SK-N-SH (cell line): ENCODE measurements at regions not wholly inside any gene's neighbourhood (a gene's known extent, or its start where the extent isn't known, plus 50 kb on each side); places are given as distances from the start of the nearest gene placed in this dataset.

Experiments used
- CTCF ChIA-PET: fragments of 300-600, 350-600 bp; formaldehyde crosslinking; extraction: SDS; loops from one replicate; lab custom pipeline; 2021; lab: Yijun Ruan, JAX
- POLR2A ChIA-PET: fragments of 350-600 bp; sonication (Branson Sonifier 250); formaldehyde crosslinking; extraction: SDS; loops from one replicate; lab custom pipeline; 2020; ENCODE audit warnings: antibody characterized with exemption, inconsistent platforms; lab: Yijun Ruan, JAX
- DNase-seq: peaks from one replicate; pipeline ENCODE4 v3.0.0; 2012
- H2AFZ ChIP-seq: fragments of 200-600 bp; sonication (generic); 2 replicates; pipeline ENCODE4 v1.8.1; 2016; ENCODE audit warnings: antibody characterized with exemption, mild to moderate bottlenecking, low read depth
- H3F3A ChIP-seq: fragments of 200-600 bp; sonication (generic); replicated peaks from 2 replicates; pipeline ENCODE3; 2016; ENCODE audit warnings: antibody characterized with exemption, mild to moderate bottlenecking; ENCODE audit not compliant: insufficient read depth
- H3K27ac ChIP-seq, 2 experiments: fragments of 200-500 bp in 1 of 2; fragments of 200-600 bp in 1 of 2; sonication (Bioruptor generic) in 1 of 2; sonication (generic), shearing (Covaris generic) in 1 of 2; 2 replicates each; pipeline versions ENCODE4 v1.5.1 to v1.6.1; 2014 to 2016; ENCODE audit warnings: low read depth in 2 of 2, inconsistent platforms in 1 of 2, low read length in 1 of 2, mild to moderate bottlenecking in 1 of 2, mixed read lengths in 1 of 2
- H3K27me3 ChIP-seq: fragments of 200-600 bp; sonication (generic), shearing (Covaris generic); 2 replicates; pipeline ENCODE4 v1.6.1; 2016; ENCODE audit warnings: mixed run types; ENCODE audit not compliant: insufficient read depth
- H3K36me3 ChIP-seq, 2 experiments: fragments of 200-500 bp in 1 of 2; fragments of 200-600 bp in 1 of 2; sonication (Bioruptor generic) in 1 of 2; sonication (generic) in 1 of 2; replicated peaks in 1 of 2; 2 replicates each; pipeline versions ENCODE3 to v1.5.1; 2014 to 2016; ENCODE audit warnings: low read length in 1 of 2, mild to moderate bottlenecking in 1 of 2; ENCODE audit not compliant: insufficient read depth in 2 of 2, control insufficient read depth in 1 of 2
- H3K4me1 ChIP-seq, 2 experiments: fragments of 200-500 bp in 1 of 2; fragments of 200-600 bp in 1 of 2; sonication (Bioruptor generic) in 1 of 2; sonication (generic), shearing (Covaris generic) in 1 of 2; 2 replicates each; pipeline versions ENCODE4 v1.5.1 to v1.6.1; 2014 to 2016; ENCODE audit warnings: low read depth in 1 of 2, low read length in 1 of 2, mixed run types in 1 of 2; ENCODE audit not compliant: insufficient read depth in 2 of 2, control insufficient read depth in 1 of 2
- H3K4me2 ChIP-seq: fragments of 200-600 bp; sonication (generic), shearing (Covaris generic); 2 replicates; pipeline ENCODE4 v1.6.1; 2017; ENCODE audit warnings: mixed run types
- H3K4me3 ChIP-seq, 2 experiments: fragments of 200-500 bp in 1 of 2; fragments of 200-600 bp in 1 of 2; sonication (Bioruptor generic) in 1 of 2; sonication (generic), shearing (Covaris generic) in 1 of 2; 2 replicates each; pipeline versions ENCODE4 v1.5.1 to v1.8.1; 2014 to 2016; ENCODE audit warnings: low read depth in 2 of 2, inconsistent platforms in 1 of 2, low read length in 1 of 2, mild to moderate bottlenecking in 1 of 2, mixed read lengths in 1 of 2, moderate library complexity in 1 of 2
- H3K79me2 ChIP-seq: fragments of 200-600 bp; sonication (generic); 2 replicates; pipeline ENCODE4 v1.8.1; 2017; ENCODE audit warnings: mild to moderate bottlenecking; ENCODE audit not compliant: insufficient read depth
- H3K9ac ChIP-seq: fragments of 200-600 bp; sonication (generic); 2 replicates; pipeline ENCODE4 v1.6.1; 2017; ENCODE audit warnings: mixed run types
- H3K9me2 ChIP-seq: fragments of 200-600 bp; sonication (generic); 2 replicates; pipeline ENCODE4 v1.6.1; 2017; ENCODE audit warnings: mixed run types
- H3K9me3 ChIP-seq: fragments of 200-600 bp; sonication (generic); 2 replicates; pipeline ENCODE4 v1.6.1; 2017; ENCODE audit warnings: mixed run types, mild to moderate bottlenecking, moderate library complexity
- H4K20me1 ChIP-seq: fragments of 200-600 bp; sonication (generic); 2 replicates; pipeline ENCODE4 v1.6.1; 2017; ENCODE audit warnings: mild to moderate bottlenecking, mixed run types; ENCODE audit not compliant: insufficient read depth
- CHD2 ChIP-seq: fragments of 150-350 bp; IDR thresholded peaks from 2 replicates; pipeline ENCODE4 v1.6.1; 2018; ENCODE audit warnings: low read length; ENCODE audit not compliant: partially characterized antibody
- CTCF ChIP-seq: fragments of 200-600 bp; sonication (generic); IDR thresholded peaks from 2 replicates; pipeline ENCODE4 v1.6.1; 2017; ENCODE audit warnings: antibody characterized with exemption, mild to moderate bottlenecking, moderate library complexity
- EZH2phosphoT487 ChIP-seq: fragments of 200-600 bp; sonication (generic); IDR thresholded peaks from 2 replicates; pipeline ENCODE4 v1.6.1; 2017; ENCODE audit warnings: low read depth, mixed run types, mild to moderate bottlenecking, antibody characterized with exemption, moderate library complexity, borderline replicate concordance
- GABPA ChIP-seq: IDR thresholded peaks from 2 replicates; pipeline ENCODE4 v1.4.0; 2012; ENCODE audit warnings: low read depth, mild to moderate bottlenecking
- IRF3 ChIP-seq: fragments of 150-350 bp; IDR thresholded peaks from 2 replicates; pipeline ENCODE4 v1.6.1; 2016; ENCODE audit warnings: mild to moderate bottlenecking, low read depth, low read length
- JUND ChIP-seq: IDR thresholded peaks from 2 replicates; pipeline ENCODE4 v1.4.0; 2012
- MEF2A ChIP-seq: IDR thresholded peaks from 2 replicates; pipeline ENCODE4 v1.4.0; 2012; ENCODE audit warnings: low read depth, borderline replicate concordance
- MXI1 ChIP-seq: IDR thresholded peaks from 2 replicates; pipeline ENCODE4 v1.6.1; 2012; ENCODE audit warnings: mild to moderate bottlenecking, low read depth, low read length, improper control_type of control experiment
- NFIC ChIP-seq: IDR thresholded peaks from 2 replicates; pipeline ENCODE4 v1.4.0; 2012; ENCODE audit warnings: borderline replicate concordance
- PBX3 ChIP-seq: IDR thresholded peaks from 2 replicates; pipeline ENCODE4; 2012
- RCOR1 ChIP-seq: fragments of 150-350 bp; IDR thresholded peaks from 2 replicates; pipeline ENCODE4 v1.6.1; 2017; ENCODE audit warnings: antibody characterized with exemption, low read length
- RFX5 ChIP-seq: IDR thresholded peaks from 2 replicates; pipeline ENCODE4 v1.6.1; 2012; ENCODE audit warnings: mild to moderate bottlenecking, improper control_type of control experiment, low read length
- RXRA ChIP-seq: IDR thresholded peaks from 2 replicates; pipeline ENCODE4 v1.4.0; 2012; ENCODE audit warnings: low read depth, mild to moderate bottlenecking, borderline replicate concordance
- SMC3 ChIP-seq: IDR thresholded peaks from 2 replicates; pipeline ENCODE4 v1.6.1; 2012; ENCODE audit warnings: low read depth, low read length, improper control_type of control experiment
- TAF1 ChIP-seq: IDR thresholded peaks from 2 replicates; pipeline ENCODE4 v1.6.1; 2012; ENCODE audit warnings: low read depth, mild to moderate bottlenecking, low read length, moderate library complexity, borderline replicate concordance
- TEAD4 ChIP-seq: IDR thresholded peaks from 2 replicates; pipeline ENCODE4 v1.4.0; 2012; ENCODE audit warnings: mild to moderate bottlenecking, borderline replicate concordance; ENCODE audit not compliant: insufficient read depth
- USF1 ChIP-seq: IDR thresholded peaks from 2 replicates; pipeline ENCODE4 v1.4.0; 2012; ENCODE audit warnings: low read depth, borderline replicate concordance
- USF2 ChIP-seq: fragments of 150-350 bp; IDR thresholded peaks from 2 replicates; pipeline ENCODE4 v1.6.1; 2017; ENCODE audit warnings: antibody characterized with exemption, low read length, low read depth, borderline replicate concordance
- WGBS: methylation state at CpG from one replicate; pipeline ENCODE4 v1.1.6; 2017; ENCODE audit warnings: low lambda C conversion rate; 5-methylcytosine and 5-hydroxymethylcytosine counted together

- 0% methylated on average over 1 of the region's 1 CpG for WGBS
These were observed 366.3 kb upstream of the ADAMTS16 start for GRCh38 chr5:4773827-4774317.

More at GRCh38 chr5:4773827-4774317, 366.3 kb upstream of the ADAMTS16 start:
- no peaks in the 10 kb centered on the region for H3K9me3 ChIP-seq
- no peaks in the 10 kb centered on the region for H3K36me3 ChIP-seq
- no peak for DNase-seq
- H3F3A ChIP-seq: no peaks in the 10 kb centered on the region
- H3K9me2 ChIP-seq: no peaks in the 10 kb centered on the region
- ChIA-PET CTCF (no interaction called here), POLR2A (no interaction called here)
- H2AFZ ChIP-seq: no peak overlapping the region
- H3K4me3 ChIP-seq: no peak overlapping the region
- no peak overlapping the region for H3K27ac ChIP-seq
- H3K4me2 ChIP-seq: no peak overlapping the region
- H3K27me3 ChIP-seq: no peaks in the 10 kb centered on the region; the same call in 1 of the 2 replicates
- H3K4me1 ChIP-seq: no peaks in the 10 kb centered on the region
- no peaks in the 10 kb centered on the region for H3K79me2 ChIP-seq
- no peak overlapping the region for H3K9ac ChIP-seq
- no peak for TF ChIP-seq CTCF
- no peak for TF ChIP-seq JUND
- no peak for TF ChIP-seq CHD2
- no peak for TF ChIP-seq EZH2phosphoT487
- TF ChIP-seq USF1: no peak
- no peak for TF ChIP-seq SMC3
- no peak for TF ChIP-seq PBX3
- no peak for TF ChIP-seq TEAD4
- TF ChIP-seq MXI1: no peak
- no peak for TF ChIP-seq RCOR1
- TF ChIP-seq RXRA: no peak
- TF ChIP-seq USF2: no peak
- no peak for TF ChIP-seq NFIC
- TF ChIP-seq TAF1: no peak
- no peak for TF ChIP-seq GABPA
- TF ChIP-seq MEF2A: no peak
- TF ChIP-seq RFX5: no peak
- no peak for TF ChIP-seq IRF3
- no peaks in the 10 kb centered on the region for H4K20me1 ChIP-seq
